ENCODE measurements at regions not wholly inside any gene's neighbourhood (a gene's known extent, or its start where the extent isn't known, plus 50 kb on each side); places are given as distances from the start of the nearest gene placed in this dataset.
A peak's percentile ranks its signal among the peaks of the same experiment; 100 is the strongest.

DNA sequence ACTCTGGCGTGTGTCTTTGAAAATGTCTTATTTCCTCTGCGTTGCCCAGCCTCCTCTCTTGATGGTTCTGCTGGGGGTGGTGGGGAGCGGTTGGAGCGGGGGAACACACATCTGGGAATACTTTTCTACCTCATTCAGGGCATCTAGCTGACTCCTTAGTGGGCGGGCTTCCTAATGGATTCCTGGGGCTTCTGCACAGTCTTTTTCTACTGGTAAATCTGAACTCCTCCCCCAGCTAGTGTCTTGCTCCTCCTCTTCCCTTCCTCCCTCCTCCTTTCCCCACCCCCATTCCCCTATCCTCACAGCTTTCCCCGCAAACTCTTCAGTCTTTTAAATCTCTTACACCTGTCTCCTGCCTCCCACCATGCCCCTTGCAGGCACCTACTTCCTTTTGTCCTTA lies 74.4 kb downstream of the PRL start:
- Histone ChIP-seq H3K14ac (ENCODE audit: insufficient read depth, low read length) (no peak overlapping the region), H4K5ac (ENCODE audit: insufficient read length, low read depth, low read length) (no peak overlapping the region), H3K9ac (ENCODE audit: extremely low read depth, insufficient read length, low read length) (no peak overlapping the region), H4K91ac (ENCODE audit: insufficient read length, low read depth, low read length) (no peak overlapping the region), H2BK120ac (ENCODE audit: low read depth, low read length, poor library complexity, severe bottlenecking) (no peak overlapping the region), H3K4me1 (ENCODE audit: insufficient read depth, low read length) (peaks cover 12% of the 10 kb centered on the region; the same call in 1 of the 2 replicates), H3K23me2 (ENCODE audit: insufficient read length, low read depth, low read length, poor library complexity, severe bottlenecking) (peaks cover 4% of the 10 kb centered on the region), H2BK5ac (ENCODE audit: insufficient read length, low read length) (no peak overlapping the region), H3K56ac (ENCODE audit: insufficient read length, low read depth, low read length) (no peak overlapping the region), H3K4ac (ENCODE audit: low read depth, low read length) (no peak overlapping the region), H3K4me2 (ENCODE audit: insufficient read depth, insufficient read length, low read length) (peak overlapping the region; percentile 67), H3K18ac (ENCODE audit: insufficient read length, low read depth, low read length) (no peak overlapping the region), H4K8ac (replicated peaks; ENCODE audit: insufficient read length, low read depth, low read length) (no peak overlapping the region), H4K20me1 (ENCODE audit: control insufficient read depth, insufficient read depth, insufficient read length) (no peaks in the 10 kb centered on the region), H2BK15ac (ENCODE audit: low read depth, low read length) (no peak overlapping the region), H3K9me3 (ENCODE audit: control insufficient read depth, low read depth, low read length) (no peaks in the 10 kb centered on the region), H3K23ac (ENCODE audit: insufficient read length, low read depth, low read length) (no peak overlapping the region), H2AFZ (ENCODE audit: low read length) (no peak overlapping the region), H2BK12ac (ENCODE audit: insufficient read length, low read depth, low read length) (no peak overlapping the region), H3K79me1 (ENCODE audit: insufficient read depth, low read depth, low read length, poor library complexity, severe bottlenecking) (no peaks in the 10 kb centered on the region), H3K27me3 (ENCODE audit: insufficient read depth, low read length) (no peaks in the 10 kb centered on the region), H3K27ac (ENCODE audit: insufficient read length, low read depth, low read length) (no peak overlapping the region), H3T11ph (ENCODE audit: low read length) (no peak overlapping the region), H3K79me2 (ENCODE audit: insufficient read depth, low read length) (no peaks in the 10 kb centered on the region; the same call in 1 of the 2 replicates), H2AK5ac (ENCODE audit: insufficient read length, low read length) (no peak overlapping the region), H2BK20ac (ENCODE audit: low read depth, low read length, poor library complexity, severe bottlenecking) (no peak overlapping the region)
- peak; percentile 86 for DNase-seq
- 100% methylated on average over 1 of the region's 6 CpGs for WGBS (ENCODE audit: extremely low coverage, insufficient read length, low lambda C conversion rate)
- Mint-ChIP-seq H3K4me1 (peaks cover 16 to 23% of the 10 kb centered on the region in 2 experiments), H3K36me3 (ENCODE audit: insufficient read depth in 1 of 3, low read depth in 3 of 3) (peaks cover 3 to 25% (median 7%) of the 10 kb centered on the region in 3 experiments; a peak in 4 of 7 replicates), H3K9me3 (peaks cover 0 to 4% of the 10 kb centered on the region in 2 experiments; a peak in 1 of 5 replicates), H3K27ac (peak overlapping the region; percentile 89 to 99 (median 93)), H3K4me3 (peak overlapping the region; percentile 63 to 80), H3K27me3 (ENCODE audit: low read depth) (no peaks in the 10 kb centered on the region)
- TF ChIP-seq, protein P1, sequence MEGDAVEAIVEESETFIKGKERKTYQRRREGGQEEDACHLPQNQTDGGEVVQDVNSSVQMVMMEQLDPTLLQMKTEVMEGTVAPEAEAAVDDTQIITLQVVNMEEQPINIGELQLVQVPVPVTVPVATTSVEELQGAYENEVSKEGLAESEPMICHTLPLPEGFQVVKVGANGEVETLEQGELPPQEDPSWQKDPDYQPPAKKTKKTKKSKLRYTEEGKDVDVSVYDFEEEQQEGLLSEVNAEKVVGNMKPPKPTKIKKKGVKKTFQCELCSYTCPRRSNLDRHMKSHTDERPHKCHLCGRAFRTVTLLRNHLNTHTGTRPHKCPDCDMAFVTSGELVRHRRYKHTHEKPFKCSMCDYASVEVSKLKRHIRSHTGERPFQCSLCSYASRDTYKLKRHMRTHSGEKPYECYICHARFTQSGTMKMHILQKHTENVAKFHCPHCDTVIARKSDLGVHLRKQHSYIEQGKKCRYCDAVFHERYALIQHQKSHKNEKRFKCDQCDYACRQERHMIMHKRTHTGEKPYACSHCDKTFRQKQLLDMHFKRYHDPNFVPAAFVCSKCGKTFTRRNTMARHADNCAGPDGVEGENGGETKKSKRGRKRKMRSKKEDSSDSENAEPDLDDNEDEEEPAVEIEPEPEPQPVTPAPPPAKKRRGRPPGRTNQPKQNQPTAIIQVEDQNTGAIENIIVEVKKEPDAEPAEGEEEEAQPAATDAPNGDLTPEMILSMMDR (conservative IDR thresholded peaks at IDR 0.05): no peak
